Esophagus squamous epithelium (tissue), 4 donors: ENCODE measurements at regions not wholly inside any gene's neighbourhood (a gene's known extent, or its start where the extent isn't known, plus 50 kb on each side); places are given as distances from the start of the nearest gene placed in this dataset.

ENCODE experiments used
- POLR2A ChIP-seq, 4 donors: fragments of 450-650 bp; IDR thresholded peaks; one replicate each; pipeline ENCODE4 v1.6.1; 2017; ENCODE audit warnings: antibody characterized with exemption in 4 of 4, mild to moderate bottlenecking in 4 of 4, moderate library complexity in 3 of 4
- TF ChIP-seq, protein P1 (sequence below), 6 experiments: fragments of 450-650 bp in 4 of 6; fragments of 200-600 bp in 2 of 6; sonication (generic) in 2 of 6; IDR thresholded peaks; one replicate each; pipeline ENCODE4 v1.5.1; 2016 to 2019; ENCODE audit warnings: antibody characterized with exemption in 6 of 6, mild to moderate bottlenecking in 4 of 6, moderate library complexity in 4 of 6

DNA sequence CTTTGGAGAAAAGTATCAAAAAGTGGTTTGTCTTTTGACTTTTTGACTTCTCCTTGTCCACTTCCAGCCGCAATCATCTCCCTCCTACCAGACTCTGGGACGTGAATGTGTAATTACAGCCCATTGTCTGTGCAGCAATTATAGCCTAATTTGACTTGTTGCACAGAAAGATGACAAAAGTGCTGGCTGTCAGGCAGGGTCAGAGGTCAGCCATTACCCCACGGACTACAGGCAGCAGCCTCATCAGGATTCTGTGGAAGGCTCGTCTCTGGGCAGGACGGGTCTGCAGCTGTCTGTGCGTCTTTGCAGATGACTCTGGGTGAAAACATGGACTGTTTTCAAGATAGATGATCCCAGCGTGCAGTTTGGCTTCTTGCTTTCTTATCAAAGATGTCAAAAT, 102.2 kb upstream of the EDNRB start:
- TF ChIP-seq, protein P1, sequence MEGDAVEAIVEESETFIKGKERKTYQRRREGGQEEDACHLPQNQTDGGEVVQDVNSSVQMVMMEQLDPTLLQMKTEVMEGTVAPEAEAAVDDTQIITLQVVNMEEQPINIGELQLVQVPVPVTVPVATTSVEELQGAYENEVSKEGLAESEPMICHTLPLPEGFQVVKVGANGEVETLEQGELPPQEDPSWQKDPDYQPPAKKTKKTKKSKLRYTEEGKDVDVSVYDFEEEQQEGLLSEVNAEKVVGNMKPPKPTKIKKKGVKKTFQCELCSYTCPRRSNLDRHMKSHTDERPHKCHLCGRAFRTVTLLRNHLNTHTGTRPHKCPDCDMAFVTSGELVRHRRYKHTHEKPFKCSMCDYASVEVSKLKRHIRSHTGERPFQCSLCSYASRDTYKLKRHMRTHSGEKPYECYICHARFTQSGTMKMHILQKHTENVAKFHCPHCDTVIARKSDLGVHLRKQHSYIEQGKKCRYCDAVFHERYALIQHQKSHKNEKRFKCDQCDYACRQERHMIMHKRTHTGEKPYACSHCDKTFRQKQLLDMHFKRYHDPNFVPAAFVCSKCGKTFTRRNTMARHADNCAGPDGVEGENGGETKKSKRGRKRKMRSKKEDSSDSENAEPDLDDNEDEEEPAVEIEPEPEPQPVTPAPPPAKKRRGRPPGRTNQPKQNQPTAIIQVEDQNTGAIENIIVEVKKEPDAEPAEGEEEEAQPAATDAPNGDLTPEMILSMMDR (IDR thresholded peaks at IDR 0.05) = no peak
- TF ChIP-seq POLR2A (IDR thresholded peaks at IDR 0.05) = no peak
